ENCODE measurements at regions not wholly inside any gene's neighbourhood (a gene's known extent, or its start where the extent isn't known, plus 50 kb on each side); places are given as distances from the start of the nearest gene placed in this dataset.
"Not testable (repeated sequence)": the region's sequence is repeated elsewhere in the genome, so short reads cannot be mapped to it uniquely, and the experiment has no call there.

- not testable (repeated sequence) for DNase-seq (ENCODE audit: low read depth in 2 of 2)
Observed at GRCh38 chr5:105036814-105037213, 1474.2 kb upstream of the NUDT12 start.

GRCh38 chr5:105034401-105034763, 1471.8 kb upstream of the NUDT12 start:
- DNase-seq (ENCODE audit: low read depth in 2 of 2): no peak

- DNase-seq (ENCODE audit: low read depth in 2 of 2): no peak
Observed at GRCh38 chr5:105033637-105034400, 1471.2 kb upstream of the NUDT12 start.

- DNase-seq (ENCODE audit: low read depth in 2 of 2): no peak
Observed at GRCh38 chr5:105032917-105033316, 1470.3 kb upstream of the NUDT12 start.

GRCh38 chr5:105030153-105030552, 1467.6 kb upstream of the NUDT12 start:
- DNase-seq (ENCODE audit: low read depth in 2 of 2): no peak

- no peak for DNase-seq (ENCODE audit: low read depth in 2 of 2)
Observed at GRCh38 chr5:105015098-105015497, 1452.5 kb upstream of the NUDT12 start.

GRCh38 chr5:104998572-104998971, 1436.0 kb upstream of the NUDT12 start:
- DNase-seq (ENCODE audit: low read depth in 2 of 2): no peak

- DNase-seq (ENCODE audit: low read depth in 2 of 2): no peak
Observed at GRCh38 chr5:104998169-104998568, 1435.6 kb upstream of the NUDT12 start.

GRCh38 chr5:104987074-104987473, 1424.5 kb upstream of the NUDT12 start:
- no peak for DNase-seq (ENCODE audit: low read depth in 2 of 2)

- DNase-seq (ENCODE audit: low read depth in 2 of 2): no peak
Observed at GRCh38 chr5:104977529-104977928, 1414.9 kb upstream of the NUDT12 start.

GRCh38 chr5:104967806-104968410, 1405.3 kb upstream of the NUDT12 start:
- no peak for DNase-seq (ENCODE audit: low read depth in 2 of 2)

- no peak for DNase-seq (ENCODE audit: low read depth in 2 of 2)
Observed at GRCh38 chr5:104965006-104965405, 1402.4 kb upstream of the NUDT12 start.

- DNase-seq (ENCODE audit: low read depth in 2 of 2): no peak
Observed at GRCh38 chr5:104955479-104955878, 1392.9 kb upstream of the NUDT12 start.

- DNase-seq (ENCODE audit: low read depth in 2 of 2): no peak
Observed at GRCh38 chr5:104952876-104953275, 1390.3 kb upstream of the NUDT12 start.

- DNase-seq (ENCODE audit: low read depth in 2 of 2): no peak
Observed at GRCh38 chr5:104951829-104952228, 1389.2 kb upstream of the NUDT12 start.

GRCh38 chr5:104947076-104947475, 1384.5 kb upstream of the NUDT12 start:
- DNase-seq (ENCODE audit: low read depth in 2 of 2): no peak

GRCh38 chr5:104942735-104943134, 1380.1 kb upstream of the NUDT12 start:
- no peak for DNase-seq (ENCODE audit: low read depth in 2 of 2)

GRCh38 chr5:104941030-104941645, 1378.5 kb upstream of the NUDT12 start:
- no peak for DNase-seq (ENCODE audit: low read depth in 2 of 2)

GRCh38 chr5:104937598-104937997, 1375.0 kb upstream of the NUDT12 start:
- no peak for DNase-seq (ENCODE audit: low read depth in 2 of 2)

- DNase-seq (ENCODE audit: low read depth in 2 of 2): no peak
Observed at GRCh38 chr5:104932431-104932830, 1369.8 kb upstream of the NUDT12 start.

- DNase-seq (ENCODE audit: low read depth in 2 of 2): no peak
Observed at GRCh38 chr5:104928906-104929520, 1366.4 kb upstream of the NUDT12 start.

GRCh38 chr5:104915226-104915625, 1352.6 kb upstream of the NUDT12 start:
- no peak for DNase-seq (ENCODE audit: low read depth in 2 of 2)

Data from stimulated activated CD4-positive, alpha-beta T cell treated with anti-CD3 and anti-CD28 coated beads, Interleukin-4, amount 100 ng/mL, for 48 hours (primary cell).